IPS-20b (cell line): ENCODE measurements at regions not wholly inside any gene's neighbourhood (a gene's known extent, or its start where the extent isn't known, plus 50 kb on each side); places are given as distances from the start of the nearest gene placed in this dataset.

Experiments used
- H3K27ac ChIP-seq: one replicate; pipeline ENCODE4 v1.5.1; 2013; ENCODE audit warnings: low read length
- H3K27me3 ChIP-seq: 2 replicates; pipeline ENCODE4 v1.6.1; 2013; ENCODE audit warnings: mild to moderate bottlenecking, low read length, inconsistent platforms; ENCODE audit not compliant: insufficient read depth
- H3K36me3 ChIP-seq: 2 replicates; pipeline ENCODE4 v1.6.1; 2013; ENCODE audit warnings: low read depth, mild to moderate bottlenecking, inconsistent platforms, low read length, moderate library complexity; ENCODE audit not compliant: insufficient read depth
- H3K4me1 ChIP-seq: 2 replicates; pipeline ENCODE4 v1.6.1; 2013; ENCODE audit warnings: mild to moderate bottlenecking, control low read depth, inconsistent platforms, low read length, moderate library complexity; ENCODE audit not compliant: insufficient read depth
- H3K4me3 ChIP-seq: 2 replicates; pipeline ENCODE4 v1.5.1; 2013; ENCODE audit warnings: mild to moderate bottlenecking, low read length, inconsistent platforms
- H3K9ac ChIP-seq: 2 replicates; pipeline ENCODE4 v1.6.1; 2013; ENCODE audit warnings: low read depth, mild to moderate bottlenecking, inconsistent platforms, low read length, moderate library complexity
- H3K9me3 ChIP-seq: 2 replicates; pipeline ENCODE4 v1.6.1; 2013; ENCODE audit warnings: mild to moderate bottlenecking, low read depth, low read length, inconsistent platforms; ENCODE audit not compliant: insufficient read depth

GRCh38 chr3:59531066-59531745, 481.4 kb upstream of the CFAP20DC start:
- Histone ChIP-seq H3K4me1 (no peaks in the 10 kb centered on the region), H3K27ac (no peak overlapping the region), H3K9me3 (no peaks in the 10 kb centered on the region), H3K9ac (no peak overlapping the region), H3K36me3 (no peaks in the 10 kb centered on the region), H3K4me3 (no peak overlapping the region), H3K27me3 (no peaks in the 10 kb centered on the region)

GRCh38 chr3:59528251-59528650, 478.4 kb upstream of the CFAP20DC start:
- no peaks in the 10 kb centered on the region for H3K4me1 ChIP-seq
- H3K4me3 ChIP-seq: no peak overlapping the region
- H3K36me3 ChIP-seq: no peaks in the 10 kb centered on the region
- H3K9ac ChIP-seq: no peak overlapping the region
- H3K27me3 ChIP-seq: no peaks in the 10 kb centered on the region
- H3K9me3 ChIP-seq: no peaks in the 10 kb centered on the region
- H3K27ac ChIP-seq: no peak overlapping the region

GRCh38 chr3:59527493-59527892, 477.7 kb upstream of the CFAP20DC start:
- no peaks in the 10 kb centered on the region for H3K9me3 ChIP-seq
- H3K4me1 ChIP-seq: no peaks in the 10 kb centered on the region

GRCh38 chr3:59526999-59527398, 477.2 kb upstream of the CFAP20DC start:
- no peaks in the 10 kb centered on the region for H3K4me1 ChIP-seq
- H3K36me3 ChIP-seq: no peaks in the 10 kb centered on the region
- H3K9me3 ChIP-seq: no peaks in the 10 kb centered on the region
- H3K27ac ChIP-seq: no peak overlapping the region
- H3K9ac ChIP-seq: no peak overlapping the region
- H3K4me3 ChIP-seq: no peak overlapping the region
- H3K27me3 ChIP-seq: no peaks in the 10 kb centered on the region

More at GRCh38 chr3:59527493-59527892, 477.7 kb upstream of the CFAP20DC start:
- Histone ChIP-seq H3K27me3 (no peaks in the 10 kb centered on the region), H3K4me3 (no peak overlapping the region), H3K36me3 (no peaks in the 10 kb centered on the region), H3K27ac (no peak overlapping the region), H3K9ac (no peak overlapping the region)

GRCh38 chr3:59522550-59522949, 472.7 kb upstream of the CFAP20DC start:
- Histone ChIP-seq H3K9ac (no peak overlapping the region), H3K9me3 (no peaks in the 10 kb centered on the region), H3K4me1 (no peaks in the 10 kb centered on the region), H3K36me3 (no peaks in the 10 kb centered on the region), H3K4me3 (no peak overlapping the region), H3K27ac (no peak overlapping the region), H3K27me3 (no peaks in the 10 kb centered on the region)

GRCh38 chr3:59519094-59519493, 469.3 kb upstream of the CFAP20DC start:
- Histone ChIP-seq H3K27ac (no peak overlapping the region), H3K9me3 (no peaks in the 10 kb centered on the region), H3K27me3 (no peaks in the 10 kb centered on the region), H3K4me3 (no peak overlapping the region), H3K4me1 (peaks cover 6% of the 10 kb centered on the region), H3K9ac (no peak overlapping the region), H3K36me3 (no peaks in the 10 kb centered on the region)

GRCh38 chr3:59518283-59519055, 468.6 kb upstream of the CFAP20DC start:
- H3K9me3 ChIP-seq: no peaks in the 10 kb centered on the region
- H3K4me1 ChIP-seq: peaks cover 6% of the 10 kb centered on the region
- no peak overlapping the region for H3K9ac ChIP-seq
- H3K36me3 ChIP-seq: no peaks in the 10 kb centered on the region
- no peak overlapping the region for H3K27ac ChIP-seq
- no peaks in the 10 kb centered on the region for H3K27me3 ChIP-seq
- no peak overlapping the region for H3K4me3 ChIP-seq

GRCh38 chr3:59517388-59517787, 467.6 kb upstream of the CFAP20DC start:
- H3K4me1 ChIP-seq: peaks cover 6% of the 10 kb centered on the region

GRCh38 chr3:59515966-59516365, 466.1 kb upstream of the CFAP20DC start:
- no peak overlapping the region for H3K27ac ChIP-seq
- H3K27me3 ChIP-seq: no peaks in the 10 kb centered on the region
- H3K4me3 ChIP-seq: no peak overlapping the region
- peaks cover 6% of the 10 kb centered on the region for H3K4me1 ChIP-seq
- no peaks in the 10 kb centered on the region for H3K36me3 ChIP-seq
- no peaks in the 10 kb centered on the region for H3K9me3 ChIP-seq
- no peak overlapping the region for H3K9ac ChIP-seq

More at GRCh38 chr3:59517388-59517787, 467.6 kb upstream of the CFAP20DC start:
- Histone ChIP-seq H3K9me3 (no peaks in the 10 kb centered on the region), H3K4me3 (no peak overlapping the region), H3K27me3 (no peaks in the 10 kb centered on the region), H3K36me3 (no peaks in the 10 kb centered on the region), H3K27ac (no peak overlapping the region), H3K9ac (no peak overlapping the region)

- H3K27me3 ChIP-seq: no peaks in the 10 kb centered on the region
- no peaks in the 10 kb centered on the region for H3K9me3 ChIP-seq
- no peak overlapping the region for H3K27ac ChIP-seq
- H3K9ac ChIP-seq: no peak overlapping the region
- no peaks in the 10 kb centered on the region for H3K36me3 ChIP-seq
- peaks cover 6% of the 10 kb centered on the region for H3K4me1 ChIP-seq
- H3K4me3 ChIP-seq: no peak overlapping the region
Observed at GRCh38 chr3:59514865-59515482, 465.1 kb upstream of the CFAP20DC start.

GRCh38 chr3:59513570-59513969, 463.7 kb upstream of the CFAP20DC start:
- Histone ChIP-seq H3K4me1 (peaks cover 6% of the 10 kb centered on the region), H3K4me3 (no peak overlapping the region)

GRCh38 chr3:59512066-59512465, 462.2 kb upstream of the CFAP20DC start:
- Histone ChIP-seq H3K4me1 (peaks cover 6% of the 10 kb centered on the region), H3K4me3 (no peak overlapping the region), H3K9me3 (no peaks in the 10 kb centered on the region), H3K9ac (no peak overlapping the region), H3K27ac (no peak overlapping the region), H3K27me3 (no peaks in the 10 kb centered on the region), H3K36me3 (no peaks in the 10 kb centered on the region)

More at GRCh38 chr3:59513570-59513969, 463.7 kb upstream of the CFAP20DC start:
- H3K9ac ChIP-seq: no peak overlapping the region
- H3K36me3 ChIP-seq: no peaks in the 10 kb centered on the region
- H3K27me3 ChIP-seq: no peaks in the 10 kb centered on the region
- no peaks in the 10 kb centered on the region for H3K9me3 ChIP-seq
- no peak overlapping the region for H3K27ac ChIP-seq
